Sigmoid colon (tissue), 4 donors: ENCODE measurements at regions not wholly inside any gene's neighbourhood (a gene's known extent, or its start where the extent isn't known, plus 50 kb on each side); places are given as distances from the start of the nearest gene placed in this dataset.

Experiments used
- POLR2A ChIP-seq, 2 donors: fragments of 450-650 bp; IDR thresholded peaks; one replicate each; pipeline ENCODE4 v1.6.1; 2016; ENCODE audit warnings: antibody characterized with exemption in 2 of 2, mild to moderate bottlenecking in 2 of 2, moderate library complexity in 2 of 2
- POLR2AphosphoS5 ChIP-seq, 4 donors: sonication (generic); formaldehyde crosslinking; IDR thresholded peaks; one replicate each; pipeline ENCODE4 v1.6.1; 2017; ENCODE audit warnings: antibody characterized with exemption in 4 of 4
- TF ChIP-seq, protein P1 (sequence below), 4 experiments: fragments of 450-650 bp in 3 of 4; fragments of 200-600 bp in 1 of 4; IDR thresholded peaks; one replicate each; pipeline ENCODE4 v1.5.1; 2016 to 2019; ENCODE audit warnings: antibody characterized with exemption in 4 of 4, mild to moderate bottlenecking in 3 of 4, moderate library complexity in 2 of 4

DNA sequence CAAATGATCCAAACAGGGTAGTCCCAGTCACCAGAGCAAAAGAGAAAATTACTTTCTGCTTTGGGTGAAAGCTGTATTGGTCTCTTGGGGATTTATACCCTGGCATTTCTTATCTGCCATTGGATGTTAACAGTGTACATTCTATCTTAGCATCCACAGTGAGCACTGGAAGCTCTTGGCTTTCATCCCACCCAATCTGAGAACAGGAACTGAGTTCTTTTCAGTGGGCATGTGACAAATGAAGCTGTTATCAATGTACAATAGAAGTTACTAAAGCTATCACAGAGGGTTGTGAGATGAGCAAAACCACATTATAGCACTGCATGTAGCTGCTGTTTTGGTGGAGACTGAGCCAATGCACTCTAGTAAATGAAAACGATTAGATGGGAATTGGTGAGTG, 300.7 kb downstream of the TUSC7 start:
- TF ChIP-seq, protein P1, sequence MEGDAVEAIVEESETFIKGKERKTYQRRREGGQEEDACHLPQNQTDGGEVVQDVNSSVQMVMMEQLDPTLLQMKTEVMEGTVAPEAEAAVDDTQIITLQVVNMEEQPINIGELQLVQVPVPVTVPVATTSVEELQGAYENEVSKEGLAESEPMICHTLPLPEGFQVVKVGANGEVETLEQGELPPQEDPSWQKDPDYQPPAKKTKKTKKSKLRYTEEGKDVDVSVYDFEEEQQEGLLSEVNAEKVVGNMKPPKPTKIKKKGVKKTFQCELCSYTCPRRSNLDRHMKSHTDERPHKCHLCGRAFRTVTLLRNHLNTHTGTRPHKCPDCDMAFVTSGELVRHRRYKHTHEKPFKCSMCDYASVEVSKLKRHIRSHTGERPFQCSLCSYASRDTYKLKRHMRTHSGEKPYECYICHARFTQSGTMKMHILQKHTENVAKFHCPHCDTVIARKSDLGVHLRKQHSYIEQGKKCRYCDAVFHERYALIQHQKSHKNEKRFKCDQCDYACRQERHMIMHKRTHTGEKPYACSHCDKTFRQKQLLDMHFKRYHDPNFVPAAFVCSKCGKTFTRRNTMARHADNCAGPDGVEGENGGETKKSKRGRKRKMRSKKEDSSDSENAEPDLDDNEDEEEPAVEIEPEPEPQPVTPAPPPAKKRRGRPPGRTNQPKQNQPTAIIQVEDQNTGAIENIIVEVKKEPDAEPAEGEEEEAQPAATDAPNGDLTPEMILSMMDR (IDR thresholded peaks at IDR 0.05), result no peak
- no peak for TF ChIP-seq POLR2A (IDR thresholded peaks at IDR 0.05)
- no peak for TF ChIP-seq POLR2AphosphoS5 (IDR thresholded peaks at IDR 0.05)
